NCI-H526 treated with DMSO at 0.1 percent for 48 hours (cell line): ENCODE measurements at regions not wholly inside any gene's neighbourhood (a gene's known extent, or its start where the extent isn't known, plus 50 kb on each side); places are given as distances from the start of the nearest gene placed in this dataset.

Experiments
- DNase-seq: peaks from one replicate; lab custom pipeline; 2025; lab: John Stamatoyannopoulos, UW

DNA sequence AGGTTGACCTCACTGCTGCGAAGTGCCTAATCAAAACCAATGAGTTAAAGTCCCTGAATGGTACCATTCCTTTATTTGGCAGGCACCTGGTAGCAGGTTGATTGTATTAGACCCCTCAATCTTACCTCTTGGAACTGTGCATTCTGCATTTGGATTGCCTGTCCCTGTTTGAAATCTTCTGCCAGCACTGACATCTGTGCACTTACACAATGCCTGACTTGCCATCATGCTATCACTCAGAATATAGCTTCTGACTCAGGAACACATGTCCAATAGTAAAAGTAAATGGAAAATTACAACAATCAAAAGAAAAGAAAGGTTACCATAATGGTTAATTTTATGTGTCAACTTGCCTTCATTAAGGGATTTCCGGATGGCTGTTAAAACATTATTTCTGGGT lies 366.0 kb upstream of the PDGFD start:
- DNase-seq: no peak

DNA sequence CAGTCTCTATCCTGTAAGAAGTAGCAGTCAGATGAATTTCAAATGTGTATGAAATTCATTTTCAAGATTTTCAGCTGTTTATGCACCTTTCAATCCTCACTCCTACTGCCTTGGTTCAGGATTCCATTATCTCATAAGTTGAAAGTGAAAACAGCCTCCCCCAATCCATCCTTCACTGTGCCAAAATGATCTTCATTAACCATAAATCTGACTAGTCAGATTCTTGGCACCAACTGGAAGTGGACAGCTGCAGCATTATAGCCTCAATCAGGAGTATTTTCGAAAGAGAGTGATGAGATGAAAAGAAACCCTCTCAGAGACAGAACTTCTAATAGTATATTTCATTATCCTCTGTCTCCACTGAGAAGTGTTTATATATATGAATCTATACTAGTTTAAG lies 365.3 kb upstream of the PDGFD start:
- no peak for DNase-seq

DNA sequence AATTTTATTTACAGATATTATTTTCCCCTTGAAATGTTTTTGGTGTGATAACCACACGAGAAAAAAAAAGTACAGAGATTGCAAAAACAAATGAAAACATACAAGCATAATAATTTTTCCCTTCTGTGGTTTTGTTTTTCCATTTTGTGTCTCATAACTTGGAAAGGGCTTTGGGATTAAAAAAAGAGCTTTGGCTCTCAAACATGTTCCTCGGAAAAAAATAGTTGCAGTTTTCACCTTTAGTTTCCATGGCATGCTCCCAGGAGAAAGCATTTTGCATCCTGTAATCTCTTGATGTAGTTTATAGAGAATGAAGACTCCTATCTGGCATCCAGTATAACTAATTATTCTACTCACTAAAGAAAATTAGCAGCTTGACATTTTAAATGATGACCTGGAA lies 362.1 kb upstream of the PDGFD start:
- no peak for DNase-seq

DNA sequence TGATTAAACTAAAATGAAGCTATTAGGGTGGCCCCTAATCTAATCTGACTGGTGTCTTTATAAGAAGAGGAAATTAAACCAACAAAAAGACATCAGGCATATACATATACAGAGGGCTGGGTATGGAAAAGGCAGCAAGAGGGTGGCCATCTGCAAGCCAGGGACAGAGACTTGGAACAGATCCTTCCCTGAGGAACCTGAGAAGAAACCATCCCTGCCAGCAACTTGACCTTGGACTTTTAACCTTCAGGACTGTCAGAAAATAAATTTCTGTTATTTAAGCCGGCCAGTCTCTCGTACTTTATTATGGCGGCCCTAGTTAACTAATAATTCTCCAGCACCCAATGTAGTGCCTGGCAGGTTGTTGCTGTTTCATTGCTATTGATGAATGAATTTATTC lies 361.5 kb upstream of the PDGFD start:
- DNase-seq: no peak

DNA sequence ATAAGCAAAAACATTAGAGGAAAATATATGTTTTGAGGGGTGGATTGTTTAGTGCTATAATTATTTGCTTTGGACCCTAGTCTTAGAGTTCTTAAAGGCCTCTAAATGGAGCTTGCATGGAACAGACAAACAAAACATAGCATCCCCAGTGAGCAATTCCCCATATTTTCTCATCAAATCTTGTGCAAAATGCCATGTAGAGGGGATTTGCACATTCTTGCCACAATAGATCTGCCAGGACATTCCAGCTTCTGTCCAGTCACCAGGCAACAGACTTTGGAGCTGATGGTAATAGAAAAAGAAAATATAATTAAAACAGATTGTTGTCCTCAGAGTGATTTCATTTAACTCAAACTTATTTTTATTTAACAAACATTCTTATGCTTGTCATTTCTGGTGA lies 360.3 kb upstream of the PDGFD start:
- no peak for DNase-seq

DNA sequence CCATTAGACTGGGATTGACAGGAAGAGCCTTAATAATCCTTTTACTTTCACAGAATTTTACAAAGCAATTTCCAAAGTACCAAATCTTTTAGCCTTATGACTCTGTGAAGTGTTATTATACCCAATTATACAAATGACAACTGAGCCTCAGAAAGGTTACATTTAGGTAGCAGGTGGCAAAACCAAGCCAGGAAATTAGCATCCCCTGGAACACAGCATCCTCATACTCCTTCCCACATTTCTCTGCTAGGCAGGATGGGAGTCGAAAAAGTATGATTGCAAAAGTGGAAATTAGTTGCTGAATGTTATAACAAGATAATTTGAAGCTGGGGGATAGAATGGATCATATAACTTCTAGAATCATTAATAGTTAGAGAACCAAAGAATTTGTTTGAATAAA lies 359.7 kb upstream of the PDGFD start:
- DNase-seq: no peak

DNA sequence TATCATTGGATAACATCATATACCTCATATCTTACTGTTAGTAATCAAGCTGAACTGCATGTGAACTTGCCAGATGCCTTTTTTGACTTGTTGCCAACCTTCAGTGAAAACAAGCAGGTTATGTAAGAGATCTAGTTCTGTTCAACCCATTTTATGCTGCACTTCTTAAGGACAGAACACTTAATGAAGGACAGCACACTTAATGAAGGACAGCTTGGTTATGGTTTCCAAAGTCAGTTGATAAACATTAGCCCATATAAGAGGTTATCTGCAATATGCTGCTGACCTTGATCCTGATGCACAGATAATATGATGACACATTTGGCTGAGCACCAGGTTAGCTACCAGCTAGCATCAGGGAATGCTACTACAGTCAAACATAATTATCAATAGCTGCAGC lies 358.7 kb upstream of the PDGFD start:
- DNase-seq: no peak

DNA sequence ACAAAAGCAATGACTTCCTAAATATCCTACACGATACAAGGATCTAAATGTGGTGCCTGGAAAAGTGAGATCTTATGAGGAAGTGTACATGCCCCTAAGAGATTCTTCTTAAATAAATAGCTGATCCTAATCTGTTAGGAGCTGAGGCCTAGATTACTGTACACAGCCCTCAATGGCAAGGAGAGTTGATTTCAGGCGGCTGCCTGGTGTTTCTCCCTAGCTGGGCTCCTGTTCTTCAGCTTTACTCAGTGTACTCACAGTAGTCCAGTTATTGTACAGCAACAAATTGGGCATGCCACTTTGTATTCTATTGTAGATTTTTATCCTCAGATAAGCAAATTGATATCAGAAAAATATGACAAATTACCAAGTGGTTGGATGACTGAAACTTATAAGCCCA lies 358.2 kb upstream of the PDGFD start:
- no peak for DNase-seq

DNA sequence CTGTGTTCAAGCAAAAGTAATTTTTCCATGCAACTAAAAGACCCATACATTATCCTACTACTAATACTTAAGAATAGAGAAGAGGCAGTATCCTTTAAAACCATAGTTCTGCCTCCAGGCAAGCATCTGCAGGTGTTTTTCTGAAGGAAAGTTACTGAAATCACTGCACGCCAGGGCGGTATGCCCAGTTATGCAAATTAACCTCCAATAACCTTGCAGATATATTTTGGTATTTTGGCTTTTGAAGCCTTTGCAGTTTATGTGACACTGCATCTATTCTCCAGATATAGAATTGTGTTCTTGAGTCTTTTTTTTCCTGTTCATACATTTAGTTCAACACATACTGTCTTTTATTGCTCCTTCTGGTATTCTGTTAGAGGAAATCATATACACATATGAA lies 346.2 kb upstream of the PDGFD start:
- DNase-seq: no peak

DNA sequence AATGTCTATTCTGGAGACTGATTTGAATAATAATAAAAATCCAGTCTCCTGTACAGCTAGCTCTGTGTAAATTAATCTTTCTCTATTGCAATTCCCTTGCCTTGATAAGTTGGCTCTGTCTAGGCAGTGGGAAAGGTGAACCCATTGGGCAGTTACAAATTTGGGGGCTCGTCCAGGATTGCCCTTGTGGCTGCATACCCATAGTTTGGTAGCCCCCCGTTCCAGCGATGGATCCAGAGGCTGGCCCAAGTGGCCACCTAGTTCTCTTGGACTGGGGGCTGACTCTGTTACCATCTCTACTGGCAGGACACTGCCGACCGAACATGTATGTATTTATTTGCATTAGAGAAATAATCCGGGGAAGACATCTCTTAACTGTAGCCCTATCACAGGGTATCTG lies 326.2 kb upstream of the PDGFD start:
- DNase-seq: no peak

DNA sequence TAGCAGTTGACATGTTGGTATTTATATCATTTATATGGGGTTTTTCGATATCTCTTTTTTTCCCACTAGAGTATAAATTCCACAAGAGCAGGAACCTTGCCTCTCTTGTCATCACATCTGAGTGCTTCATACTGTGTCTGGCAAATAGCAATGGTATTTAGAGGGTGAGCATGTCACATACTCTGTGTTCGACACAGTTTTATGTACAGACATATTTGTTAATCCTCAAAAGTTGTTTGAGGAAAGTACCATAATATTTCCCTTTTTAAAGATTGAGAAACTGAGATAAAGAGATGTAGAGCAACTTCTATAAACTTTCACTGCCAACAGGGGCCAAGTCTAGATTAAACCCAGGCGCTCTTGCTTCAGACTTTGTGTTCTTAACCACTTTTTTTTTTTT lies 324.6 kb upstream of the PDGFD start:
- DNase-seq: no peak

DNA sequence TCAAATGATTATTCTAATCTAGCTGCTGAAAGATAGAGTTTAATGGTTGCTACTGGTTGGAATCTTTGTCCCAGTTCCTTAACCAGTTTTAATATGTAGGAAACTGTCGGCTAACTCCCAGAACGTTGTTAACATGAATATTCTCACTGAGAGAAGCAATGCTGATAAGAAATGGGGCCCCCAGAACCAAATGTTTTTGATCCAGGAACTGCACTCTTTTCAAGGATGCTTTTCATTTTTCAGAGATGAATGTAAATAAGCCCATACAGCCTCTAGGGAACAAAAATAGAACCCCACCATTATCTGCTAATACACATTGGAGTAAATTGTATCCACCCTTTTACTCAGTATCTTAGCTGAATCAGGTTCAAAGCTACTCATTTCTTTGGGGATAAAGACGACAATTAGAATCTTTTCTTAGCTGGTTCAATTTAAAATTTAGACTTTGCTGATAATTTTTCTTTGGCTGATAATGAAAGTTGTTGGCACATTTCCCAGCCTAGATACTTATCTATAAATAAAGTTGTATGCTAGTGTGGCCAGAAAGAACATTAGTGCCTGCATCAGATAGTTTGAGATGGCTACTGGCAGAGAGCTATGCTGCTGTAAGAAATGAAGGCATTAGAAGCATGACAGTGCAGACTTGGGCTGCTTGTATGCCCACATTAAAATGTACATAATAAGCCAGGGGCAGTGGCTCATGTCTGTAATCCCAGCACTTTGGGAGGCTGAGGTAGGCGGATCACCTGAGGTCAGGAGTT lies 323.3 kb upstream of the PDGFD start:
- DNase-seq: no peak

DNA sequence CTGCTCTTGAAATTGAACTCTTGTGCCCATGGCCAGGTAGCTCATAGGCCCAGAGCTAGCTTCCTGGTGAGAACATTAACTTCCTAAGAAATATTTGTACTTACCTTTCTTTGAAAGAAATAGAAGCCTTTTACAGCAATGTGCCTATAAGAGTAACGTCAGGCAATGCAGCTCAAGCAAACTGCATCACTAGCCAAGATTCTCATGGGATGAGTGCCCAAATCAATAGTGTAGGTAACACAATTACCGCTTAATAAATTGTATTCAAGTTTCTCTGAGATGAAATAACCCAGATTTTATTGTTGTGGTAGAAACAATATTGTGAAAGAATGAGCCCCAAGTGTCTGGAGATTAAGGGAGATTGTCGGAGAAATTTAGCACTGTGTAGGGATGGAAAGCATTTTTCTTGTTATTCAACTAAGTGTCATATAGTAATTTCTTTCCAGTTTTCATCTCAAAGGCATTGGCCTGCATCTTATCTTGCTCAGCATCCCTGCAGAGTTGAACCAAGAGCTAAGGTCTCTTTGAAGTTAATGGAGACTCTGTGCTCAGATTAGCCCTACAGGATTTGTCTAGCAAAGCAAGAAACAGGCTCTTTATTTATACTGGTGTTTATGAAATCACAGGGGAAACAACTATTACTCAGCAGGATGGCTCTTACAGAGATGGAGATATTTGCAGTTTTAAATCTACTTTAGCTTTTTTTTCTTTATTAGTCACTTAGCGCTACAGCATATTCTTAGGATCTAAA lies 321.0 kb upstream of the PDGFD start:
- DNase-seq: no peak

DNA sequence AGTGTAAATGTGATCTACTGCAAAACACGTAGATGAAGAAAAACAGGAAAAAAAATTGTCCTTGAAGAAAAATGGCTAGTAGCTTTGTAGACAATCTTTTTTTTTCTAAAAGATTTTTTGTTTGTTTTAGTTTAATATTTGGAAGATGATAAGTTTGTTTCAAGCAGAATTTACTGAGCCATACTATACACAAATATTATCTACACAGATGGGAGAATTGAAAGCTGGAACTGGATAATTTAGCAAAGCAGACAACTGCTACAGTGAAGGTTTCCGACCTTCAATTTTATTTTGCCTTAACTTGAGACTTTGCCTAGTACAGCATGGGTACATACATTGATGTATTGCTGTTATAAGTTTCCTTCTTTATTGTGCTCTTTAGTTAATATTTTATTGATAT lies 313.0 kb upstream of the PDGFD start:
- no peak for DNase-seq

DNA sequence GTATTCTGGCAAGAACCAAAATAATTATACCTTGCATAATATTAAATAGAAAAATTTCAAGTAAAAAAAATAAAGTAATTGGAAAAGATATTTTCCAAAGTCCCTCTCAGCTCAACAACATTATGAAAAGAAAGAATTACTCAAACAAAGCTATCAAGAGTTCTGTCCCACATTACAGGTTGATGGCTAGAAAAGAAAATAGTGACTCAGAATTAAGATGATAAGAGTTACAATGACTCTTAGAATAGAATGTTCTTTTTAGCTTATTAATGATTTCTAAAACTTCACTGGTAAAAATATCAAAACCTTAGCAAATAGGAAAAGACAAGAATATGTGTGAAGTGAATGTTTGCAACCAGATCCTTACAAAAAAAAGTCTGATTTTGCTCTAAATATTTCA lies 312.5 kb upstream of the PDGFD start:
- no peak for DNase-seq

DNA sequence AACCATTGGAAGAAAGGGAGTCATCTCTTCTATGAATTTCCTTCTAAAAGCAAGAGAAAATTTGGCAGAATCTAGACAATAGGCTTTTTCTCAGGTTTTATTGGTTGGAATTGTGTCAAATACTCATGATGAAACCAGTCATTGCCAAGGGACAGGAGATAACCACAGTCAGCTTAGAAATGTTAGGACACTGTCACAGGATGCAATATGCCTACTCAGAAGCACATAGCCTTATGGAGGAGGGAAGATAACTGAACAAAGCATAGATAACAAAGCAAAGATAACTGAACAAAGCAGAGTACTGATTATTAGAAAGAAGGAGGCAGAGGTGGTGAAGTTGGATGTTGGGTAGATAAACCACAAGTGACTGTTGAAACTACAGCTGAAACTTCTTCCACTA lies 303.5 kb upstream of the PDGFD start:
- no peak for DNase-seq

DNA sequence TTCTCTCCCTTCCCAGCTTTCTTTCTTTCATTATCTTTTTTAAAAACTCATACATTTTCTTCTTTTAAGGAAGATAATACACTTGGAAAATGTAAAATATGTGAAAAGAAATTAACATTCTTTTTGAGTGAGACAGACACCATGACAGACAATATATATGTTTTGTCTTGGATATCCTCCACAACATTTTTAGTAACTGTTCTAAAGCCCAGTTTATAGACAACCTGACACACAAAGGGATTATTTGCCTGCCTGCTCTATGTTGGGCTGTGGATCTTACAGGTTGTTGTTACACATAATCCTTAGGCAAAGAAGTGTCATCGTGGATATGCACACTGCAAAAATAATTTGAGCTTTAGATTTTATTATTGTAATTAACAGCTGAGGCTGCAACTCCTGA lies 301.4 kb upstream of the PDGFD start:
- DNase-seq: no peak

DNA sequence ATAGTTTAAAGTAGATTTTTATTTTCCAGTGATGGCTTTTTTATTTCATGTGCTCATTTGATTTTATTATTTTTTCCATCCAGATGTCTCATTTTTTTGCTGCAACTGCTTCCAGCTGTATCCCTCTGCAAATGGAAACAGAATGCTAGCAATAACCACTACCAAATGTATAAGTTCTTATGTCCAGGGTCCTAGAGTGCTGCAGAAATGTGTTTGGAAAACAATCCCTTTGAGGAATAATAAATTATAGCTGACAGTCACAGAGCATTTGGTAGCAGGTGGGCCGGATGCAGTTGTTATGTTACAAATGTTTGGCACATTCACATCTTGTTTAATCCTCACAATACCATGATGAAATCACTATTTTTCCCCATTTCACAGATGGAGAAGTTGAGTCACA lies 300.7 kb upstream of the PDGFD start:
- DNase-seq: no peak

DNA sequence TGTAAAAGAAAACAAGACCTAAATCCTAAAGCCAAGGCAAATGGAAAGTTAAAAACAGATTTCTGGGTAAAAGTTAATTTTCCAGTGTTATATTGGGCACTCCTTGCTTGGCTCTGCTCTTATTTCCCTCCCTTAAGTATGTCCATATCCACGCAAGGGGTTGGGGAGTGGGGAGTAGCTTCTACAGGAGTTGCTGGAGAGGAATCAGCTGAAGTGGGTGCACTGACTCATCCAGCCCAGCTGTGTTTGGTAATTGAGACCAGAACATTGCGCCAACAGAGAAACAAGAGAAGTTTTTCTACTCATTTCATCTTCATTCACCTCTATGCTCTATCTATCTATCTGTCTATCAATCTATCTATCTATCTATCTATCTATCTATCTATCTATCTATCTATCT lies 298.4 kb upstream of the PDGFD start:
- DNase-seq: no peak

DNA sequence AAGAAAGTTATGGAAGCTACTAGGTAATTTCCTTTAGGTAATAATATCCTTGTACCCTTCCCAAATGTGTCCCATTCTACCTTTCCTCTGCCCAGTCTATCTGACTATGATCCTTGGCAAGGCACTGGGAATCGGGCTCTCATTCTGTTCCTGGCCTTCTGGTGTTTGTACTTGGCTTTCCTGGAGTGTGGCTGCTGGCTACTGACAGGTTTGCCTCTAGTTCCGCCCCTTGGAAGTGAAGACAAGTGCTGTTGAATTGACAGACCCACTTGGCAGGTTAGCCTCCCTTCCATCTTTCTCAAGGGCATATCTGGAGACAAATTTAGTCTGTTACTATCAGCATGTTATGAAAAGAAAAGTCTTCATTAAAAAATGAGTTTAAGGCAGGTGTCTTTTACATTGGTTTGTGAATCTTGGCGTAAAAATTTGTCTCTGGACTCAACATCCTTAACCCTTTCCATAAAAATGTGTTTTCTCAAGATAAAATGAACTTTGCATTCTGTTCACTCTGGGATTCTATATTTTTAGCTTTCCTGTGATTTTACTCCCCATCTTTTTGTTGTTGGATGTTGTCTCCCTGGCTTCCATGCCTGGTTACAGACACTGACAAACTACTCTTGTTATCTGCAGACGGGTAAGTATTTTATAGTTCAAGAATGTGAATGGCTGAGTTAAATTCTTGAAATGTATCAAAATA lies 287.4 kb upstream of the PDGFD start:
- DNase-seq: no peak

DNA sequence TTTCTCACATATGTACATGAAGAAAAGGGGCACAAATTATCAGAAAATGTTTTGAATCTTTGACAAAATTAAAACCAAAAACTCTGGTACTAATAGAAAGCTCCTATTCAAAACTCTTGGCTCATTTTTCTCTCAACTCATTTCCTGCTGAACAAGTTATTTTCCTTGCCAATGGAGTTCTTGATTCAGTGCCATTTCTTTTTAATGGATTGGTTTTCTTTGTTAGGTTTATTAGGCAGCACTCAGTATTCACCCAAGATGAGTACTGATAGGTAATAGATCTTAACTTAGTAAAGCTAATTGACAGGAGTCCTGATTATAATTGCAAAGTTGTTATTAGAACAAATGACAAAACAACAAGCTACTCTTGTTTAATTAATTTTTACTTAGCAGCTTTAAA lies 279.4 kb upstream of the PDGFD start:
- no peak for DNase-seq

DNA sequence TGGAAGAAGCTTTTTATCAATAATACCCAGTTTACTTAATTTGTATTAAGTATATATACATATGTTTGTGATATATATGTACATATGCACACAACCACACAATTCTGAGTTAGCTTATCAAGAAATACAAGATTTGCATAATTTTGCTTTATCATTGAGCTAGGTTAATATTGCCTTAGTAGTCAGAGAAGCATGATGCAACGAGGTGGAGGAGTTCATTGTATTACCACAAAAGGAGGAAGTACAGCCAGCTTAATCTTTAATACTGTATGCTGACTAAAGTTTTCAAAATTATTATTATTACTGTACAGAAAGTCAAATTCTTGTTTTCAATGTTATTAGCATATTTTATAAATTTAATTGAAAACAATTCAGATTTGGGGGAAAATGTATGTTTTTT lies 278.4 kb upstream of the PDGFD start:
- no peak for DNase-seq

DNA sequence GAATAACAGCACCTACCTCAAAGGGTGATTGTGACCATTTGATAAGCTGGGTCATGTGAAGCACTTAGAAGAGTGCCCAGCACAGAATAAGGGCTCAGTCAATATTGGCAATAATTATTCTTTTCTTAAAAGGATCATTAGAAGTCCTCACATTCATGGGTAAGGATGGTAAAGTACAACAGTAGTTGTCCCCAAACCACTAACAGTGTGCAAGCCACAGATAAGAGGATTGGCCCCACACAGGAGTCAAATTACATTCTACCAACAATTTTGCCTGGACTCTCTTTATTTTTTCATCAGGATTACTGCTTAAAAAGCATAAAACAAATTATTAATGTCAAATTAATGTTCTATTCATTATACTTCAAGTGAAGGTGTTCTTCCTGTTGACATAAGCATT lies 271.5 kb upstream of the PDGFD start:
- DNase-seq: no peak
